Activated CD4-positive, alpha-beta T cell treated with anti-CD3 and anti-CD28 coated beads for 1 hour (primary cell): ENCODE measurements at regions not wholly inside any gene's neighbourhood (a gene's known extent, or its start where the extent isn't known, plus 50 kb on each side); places are given as distances from the start of the nearest gene placed in this dataset.

Source experiments
- DNase-seq: peaks from one replicate; pipeline ENCODE4 v3.0.0-alpha.2; 2020

GRCh38 chr2:42947809-42948600, 155.6 kb upstream of the HAAO start:
- no peak for DNase-seq

- no peak for DNase-seq
Observed at GRCh38 chr2:42944779-42945415, 152.5 kb upstream of the HAAO start.

GRCh38 chr2:42942990-42943493, 150.7 kb upstream of the HAAO start:
- no peak for DNase-seq

- DNase-seq = no peak
Observed at GRCh38 chr2:42942214-42942989, 150.0 kb upstream of the HAAO start.

- no peak for DNase-seq
Observed at GRCh38 chr2:42941633-42942176, 149.3 kb upstream of the HAAO start.

GRCh38 chr2:42939411-42940206, 147.2 kb upstream of the HAAO start:
- DNase-seq = no peak

GRCh38 chr2:42938671-42939370, 146.4 kb upstream of the HAAO start:
- DNase-seq = no peak

GRCh38 chr2:42937171-42937875, 144.9 kb upstream of the HAAO start:
- no peak for DNase-seq

GRCh38 chr2:42935692-42936671, 143.6 kb upstream of the HAAO start:
- DNase-seq = no peak

GRCh38 chr2:42934580-42935186, 142.3 kb upstream of the HAAO start:
- DNase-seq = no peak

- DNase-seq = no peak
Observed at GRCh38 chr2:42933824-42934254, 141.5 kb upstream of the HAAO start.

GRCh38 chr2:42932271-42933151, 140.1 kb upstream of the HAAO start:
- DNase-seq = no peak

GRCh38 chr2:42931818-42932195, 139.4 kb upstream of the HAAO start:
- DNase-seq = no peak

GRCh38 chr2:42931146-42931817, 138.9 kb upstream of the HAAO start:
- no peak for DNase-seq

GRCh38 chr2:42930025-42930581, 137.7 kb upstream of the HAAO start:
- no peak for DNase-seq

GRCh38 chr2:42929546-42930024, 137.2 kb upstream of the HAAO start:
- no peak for DNase-seq
